Neuronal stem cell (in vitro differentiated cells): ENCODE measurements at regions not wholly inside any gene's neighbourhood (a gene's known extent, or its start where the extent isn't known, plus 50 kb on each side); places are given as distances from the start of the nearest gene placed in this dataset.

Experiments
- DNase-seq: peaks from one replicate; pipeline ENCODE4 v3.0.0-alpha.2; 2013; ENCODE audit warnings: low spot score
- H2AFZ ChIP-seq: one replicate; pipeline ENCODE4 v1.6.1; 2013; ENCODE audit warnings: mild to moderate bottlenecking, low read length, inconsistent platforms
- H2AK5ac ChIP-seq: 2 replicates; pipeline ENCODE4 v1.6.1; 2013; ENCODE audit warnings: low read depth, mild to moderate bottlenecking, inconsistent platforms, low read length, moderate library complexity, mixed read lengths
- H2BK120ac ChIP-seq: 2 replicates; pipeline ENCODE4 v1.6.1; 2013; ENCODE audit warnings: low read depth, mild to moderate bottlenecking, inconsistent platforms, low read length, moderate library complexity, mixed read lengths
- H2BK12ac ChIP-seq: one replicate; pipeline ENCODE4 v1.6.1; 2013; ENCODE audit warnings: low read length, inconsistent platforms
- H2BK15ac ChIP-seq: 2 replicates; pipeline ENCODE4 v1.6.1; 2013; ENCODE audit warnings: mild to moderate bottlenecking, low read length, inconsistent platforms, mixed read lengths
- H2BK5ac ChIP-seq: one replicate; pipeline ENCODE4 v1.6.1; 2013; ENCODE audit warnings: inconsistent platforms, mild to moderate bottlenecking, low read length, moderate library complexity
- H3K14ac ChIP-seq: one replicate; pipeline ENCODE4 v1.6.1; 2013; ENCODE audit warnings: low read length, inconsistent platforms
- H3K18ac ChIP-seq: 2 replicates; pipeline ENCODE4 v1.6.1; 2013; ENCODE audit warnings: low read length, inconsistent platforms
- H3K23ac ChIP-seq: 2 replicates; pipeline ENCODE4 v1.6.1; 2013; ENCODE audit warnings: low read depth, mild to moderate bottlenecking, mixed read lengths, low read length, inconsistent platforms; ENCODE audit not compliant: poor library complexity
- H3K27ac ChIP-seq: replicated peaks from 3 replicates; pipeline ENCODE4 v1.5.1; 2013; ENCODE audit warnings: low read length, inconsistent platforms
- H3K27me3 ChIP-seq, 3 experiments: 2 replicates each; pipeline ENCODE4 v1.6.1; 2013; ENCODE audit warnings: low read length in 3 of 3, mild to moderate bottlenecking in 2 of 3, inconsistent platforms in 1 of 3, low read depth in 1 of 3, mixed read lengths in 1 of 3, moderate library complexity in 1 of 3; ENCODE audit not compliant: control insufficient read depth in 3 of 3, insufficient read depth in 3 of 3
- H3K36me3 ChIP-seq, 2 donors: replicated peaks in 1 of 2; 2 replicates each; pipeline ENCODE4 v1.6.1; 2013; ENCODE audit warnings: low read length in 2 of 2; ENCODE audit not compliant: control insufficient read depth in 2 of 2, insufficient read depth in 2 of 2
- H3K4ac ChIP-seq: 2 replicates; pipeline ENCODE4 v1.6.1; 2013; ENCODE audit warnings: inconsistent platforms, mild to moderate bottlenecking, low read length, moderate library complexity
- H3K4me1 ChIP-seq, 2 donors: 1 replicate in 1 of 2; 2 replicates in 1 of 2; pipeline ENCODE4 v1.6.1; 2013; ENCODE audit warnings: low read length in 2 of 2, low read depth in 1 of 2; ENCODE audit not compliant: control insufficient read depth in 2 of 2, insufficient read depth in 1 of 2
- H3K4me2 ChIP-seq: one replicate; pipeline ENCODE4 v1.6.1; 2013; ENCODE audit warnings: mild to moderate bottlenecking, low read length, inconsistent platforms; ENCODE audit not compliant: insufficient read depth, poor library complexity, severe bottlenecking
- H3K4me3 ChIP-seq, 2 donors: 2 replicates each; pipeline ENCODE4 v1.5.1; 2013; ENCODE audit warnings: low read length in 2 of 2, mild to moderate bottlenecking in 2 of 2, inconsistent platforms in 1 of 2, moderate library complexity in 1 of 2
- H3K79me1 ChIP-seq: one replicate; pipeline ENCODE4 v1.6.1; 2013; ENCODE audit warnings: low read depth, mild to moderate bottlenecking, inconsistent platforms, low read length, moderate library complexity
- H3K9ac ChIP-seq: one replicate; pipeline ENCODE4 v1.6.1; 2013; ENCODE audit warnings: mild to moderate bottlenecking, low read depth, low read length, inconsistent platforms; ENCODE audit not compliant: poor library complexity
- H3K9me3 ChIP-seq, 2 donors: replicated peaks in 1 of 2; 2 replicates each; pipeline versions ENCODE3 to v1.6.1; 2013; ENCODE audit warnings: low read length in 2 of 2, mild to moderate bottlenecking in 2 of 2, inconsistent platforms in 1 of 2, low read depth in 1 of 2, mixed read lengths in 1 of 2, moderate library complexity in 1 of 2; ENCODE audit not compliant: control insufficient read depth in 2 of 2, insufficient read depth in 1 of 2
- H4K8ac ChIP-seq: one replicate; pipeline ENCODE4 v1.6.1; 2013; ENCODE audit warnings: low read depth, mild to moderate bottlenecking, inconsistent platforms, low read length, moderate library complexity
- H4K91ac ChIP-seq: one replicate; pipeline ENCODE4 v1.6.1; 2013; ENCODE audit warnings: low read length, low read depth, mild to moderate bottlenecking, inconsistent platforms; ENCODE audit not compliant: poor library complexity
- WGBS, 2 donors: extraction: QIAGEN DNeasy Blood & Tissue Kit; methylation state at CpG; one replicate each; pipeline ENCODE4 v1.1.7; 2013; ENCODE audit warnings: missing lambda C conversion rate in 2 of 2, mixed read lengths in 1 of 2; ENCODE audit not compliant: insufficient read length in 2 of 2, insufficient replicate concordance in 1 of 2; ENCODE audit errors: extremely low coverage in 2 of 2; 5-methylcytosine and 5-hydroxymethylcytosine counted together

- H3K14ac ChIP-seq = no peak overlapping the region
- WGBS, 2 donors = no CpG with 5 or more reads among the region's 4 CpGs
- no peak overlapping the region for H2AFZ ChIP-seq
- H3K4me3 ChIP-seq = no peak overlapping the region
- no peak for DNase-seq
- no peak overlapping the region for H3K9ac ChIP-seq
- H3K36me3 ChIP-seq = no peaks in the 10 kb centered on the region
- no peak overlapping the region for H3K4me2 ChIP-seq
- no peak overlapping the region for H2BK12ac ChIP-seq
- H3K23ac ChIP-seq = no peak overlapping the region
- H3K4ac ChIP-seq = no peak overlapping the region
- H2BK120ac ChIP-seq = no peak overlapping the region
- no peaks in the 10 kb centered on the region for H3K27me3 ChIP-seq
- no peak overlapping the region for H2AK5ac ChIP-seq
- H4K91ac ChIP-seq = no peak overlapping the region
- H3K18ac ChIP-seq = no peak overlapping the region
- H2BK5ac ChIP-seq = no peak overlapping the region
- H3K9me3 ChIP-seq = no peaks in the 10 kb centered on the region
- no peak overlapping the region for H3K27ac ChIP-seq
- no peaks in the 10 kb centered on the region for H3K79me1 ChIP-seq
- H3K4me1 ChIP-seq = no peaks in the 10 kb centered on the region
- H4K8ac ChIP-seq = no peak overlapping the region
- no peak overlapping the region for H2BK15ac ChIP-seq
Measured at GRCh38 chr6:121603486-121603885, 168.0 kb downstream of the GJA1 start.

GRCh38 chr6:121607721-121608120 is 172.3 kb downstream of the GJA1 start:
- no peaks in the 10 kb centered on the region for H3K9me3 ChIP-seq
- no peak overlapping the region for H3K18ac ChIP-seq
- no peaks in the 10 kb centered on the region for H3K79me1 ChIP-seq
- no peak overlapping the region for H3K4me2 ChIP-seq
- H3K9ac ChIP-seq = no peak overlapping the region
- H3K4me1 ChIP-seq = no peaks in the 10 kb centered on the region
- H2BK12ac ChIP-seq = no peak overlapping the region
- no peak overlapping the region for H2AFZ ChIP-seq
- no peak overlapping the region for H3K4ac ChIP-seq
- no peak overlapping the region for H3K23ac ChIP-seq
- H3K36me3 ChIP-seq = no peaks in the 10 kb centered on the region
- H3K4me3 ChIP-seq = no peak overlapping the region
- H3K27me3 ChIP-seq = no peaks in the 10 kb centered on the region
- no peak overlapping the region for H3K14ac ChIP-seq
- H4K91ac ChIP-seq = no peak overlapping the region
- no peak overlapping the region for H2BK5ac ChIP-seq
- H2BK120ac ChIP-seq = no peak overlapping the region
- H2BK15ac ChIP-seq = no peak overlapping the region
- WGBS, 2 donors = no CpG with 5 or more reads among the region's 2 CpGs
- H4K8ac ChIP-seq = no peak overlapping the region
- H2AK5ac ChIP-seq = no peak overlapping the region
- no peak for DNase-seq
- no peak overlapping the region for H3K27ac ChIP-seq

- no peak overlapping the region for H3K4ac ChIP-seq
- no peak overlapping the region for H4K8ac ChIP-seq
- no peak overlapping the region for H3K14ac ChIP-seq
- H3K9me3 ChIP-seq = no peaks in the 10 kb centered on the region
- H3K27me3 ChIP-seq = no peaks in the 10 kb centered on the region
- H3K27ac ChIP-seq = no peak overlapping the region
- no peak overlapping the region for H2BK15ac ChIP-seq
- no peaks in the 10 kb centered on the region for H3K79me1 ChIP-seq
- WGBS, 2 donors = no CpG with 5 or more reads among the region's 3 CpGs
- no peak overlapping the region for H2AK5ac ChIP-seq
- H4K91ac ChIP-seq = no peak overlapping the region
- no peak overlapping the region for H3K18ac ChIP-seq
- H3K4me2 ChIP-seq = no peak overlapping the region
- no peak overlapping the region for H2BK5ac ChIP-seq
- no peak overlapping the region for H2BK12ac ChIP-seq
- no peak for DNase-seq
- no peak overlapping the region for H2BK120ac ChIP-seq
- no peak overlapping the region for H2AFZ ChIP-seq
- no peak overlapping the region for H3K23ac ChIP-seq
- no peaks in the 10 kb centered on the region for H3K36me3 ChIP-seq
- no peak overlapping the region for H3K4me3 ChIP-seq
- no peaks in the 10 kb centered on the region for H3K4me1 ChIP-seq
- no peak overlapping the region for H3K9ac ChIP-seq
Measured at GRCh38 chr6:121608270-121608669, 172.8 kb downstream of the GJA1 start.

- no peak for DNase-seq
- Histone ChIP-seq H3K27me3 (no peaks in the 10 kb centered on the region), H2BK15ac (no peak overlapping the region), H2BK12ac (no peak overlapping the region), H3K4me3 (no peak overlapping the region), H3K4ac (no peak overlapping the region), H4K8ac (no peak overlapping the region), H3K18ac (no peak overlapping the region), H3K27ac (no peak overlapping the region), H3K14ac (no peak overlapping the region), H3K4me1 (no peaks in the 10 kb centered on the region), H3K9me3 (no peaks in the 10 kb centered on the region), H3K23ac (no peak overlapping the region), H3K36me3 (no peaks in the 10 kb centered on the region), H3K79me1 (no peaks in the 10 kb centered on the region), H2AK5ac (no peak overlapping the region), H2BK5ac (no peak overlapping the region), H4K91ac (no peak overlapping the region), H3K9ac (no peak overlapping the region), H2BK120ac (no peak overlapping the region), H2AFZ (no peak overlapping the region), H3K4me2 (no peak overlapping the region)
Measured at GRCh38 chr6:121609281-121609680, 173.8 kb downstream of the GJA1 start.
